ENCODE measurements at regions not wholly inside any gene's neighbourhood (a gene's known extent, or its start where the extent isn't known, plus 50 kb on each side); places are given as distances from the start of the nearest gene placed in this dataset.

DNA sequence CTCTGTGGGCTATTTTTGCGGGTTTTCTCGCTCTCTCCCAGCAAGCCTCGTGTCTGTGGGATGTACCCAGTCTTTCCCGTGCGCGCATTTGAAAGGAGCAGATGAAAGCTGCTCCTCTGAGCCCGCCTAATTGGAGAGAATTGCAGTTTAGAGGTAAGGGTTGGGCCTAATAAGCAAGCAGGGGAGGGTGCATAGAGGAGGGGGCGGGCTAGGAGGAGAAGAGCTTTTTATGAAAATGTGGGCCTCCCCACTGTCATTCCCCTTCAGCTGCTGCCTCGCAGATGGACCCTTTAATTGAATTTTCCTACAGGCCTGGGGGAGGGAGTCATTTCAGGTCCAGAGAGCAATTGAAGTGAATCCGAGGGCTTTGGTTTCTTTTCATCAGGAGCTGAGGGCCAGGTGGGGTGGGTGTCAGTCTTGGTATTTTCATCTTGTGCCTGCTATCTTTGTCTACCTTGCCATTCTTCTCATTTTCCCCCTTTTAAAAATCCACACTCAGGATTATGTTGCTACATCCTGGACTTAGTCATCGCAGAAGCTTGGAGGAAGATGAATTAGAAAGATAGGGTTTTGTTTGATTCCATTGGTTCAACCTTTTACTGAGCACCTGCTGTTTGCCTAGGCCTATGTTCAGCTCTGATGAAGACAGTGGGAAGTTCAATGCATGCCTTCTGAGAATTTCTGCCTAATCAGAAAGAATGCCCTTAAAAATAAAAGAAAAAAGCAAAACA is 423.4 kb downstream of the CD83 start:
- WGBS (ENCODE audit: extremely low coverage, insufficient read length, low lambda C conversion rate), result no CpG with 5 or more reads among the region's 11 CpGs
- H3K4me1 Mint-ChIP-seq, result peaks cover 40 to 43% of the 10 kb centered on the region in 2 experiments
- no peak overlapping the region for H3K56ac ChIP-seq (ENCODE audit: insufficient read length, low read depth, low read length)
- H2BK120ac ChIP-seq (ENCODE audit: low read depth, low read length, poor library complexity, severe bottlenecking), result no peak overlapping the region
- H4K91ac ChIP-seq (ENCODE audit: insufficient read length, low read depth, low read length), result no peak overlapping the region
- no peak overlapping the region for H2BK15ac ChIP-seq (ENCODE audit: low read depth, low read length)
- no peaks in the 10 kb centered on the region for H4K20me1 ChIP-seq (ENCODE audit: control insufficient read depth, insufficient read depth, insufficient read length)
- no peak overlapping the region for H3T11ph ChIP-seq (ENCODE audit: low read length)
- no peak overlapping the region for H2AFZ ChIP-seq (ENCODE audit: low read length)
- no peaks in the 10 kb centered on the region for H3K79me2 ChIP-seq (ENCODE audit: insufficient read depth, low read length)
- H3K18ac ChIP-seq (ENCODE audit: insufficient read length, low read depth, low read length), result no peak overlapping the region
- DNase-seq, result peak; percentile 48
- H3K27me3 ChIP-seq (ENCODE audit: insufficient read depth, low read length), result no peaks in the 10 kb centered on the region
- no peak overlapping the region for H2BK5ac ChIP-seq (ENCODE audit: insufficient read length, low read length)
- H3K36me3 Mint-ChIP-seq (ENCODE audit: insufficient read depth in 1 of 3, low read depth in 3 of 3), result no peaks in the 10 kb centered on the region; a peak in 2 of 7 replicates
- H2BK12ac ChIP-seq (ENCODE audit: insufficient read length, low read depth, low read length), result no peak overlapping the region
- no peak overlapping the region for H4K8ac ChIP-seq (replicated peaks; ENCODE audit: insufficient read length, low read depth, low read length)
- peak overlapping the region in 2 of 3 experiments; percentile 13 to 21; a peak in 4 of 7 replicates for H3K27ac Mint-ChIP-seq
- H3K27ac ChIP-seq (ENCODE audit: insufficient read length, low read depth, low read length), result no peak overlapping the region
- H3K23ac ChIP-seq (ENCODE audit: insufficient read length, low read depth, low read length), result no peak overlapping the region
- H3K4me2 ChIP-seq (ENCODE audit: insufficient read depth, insufficient read length, low read length), result no peak overlapping the region
- H3K27me3 Mint-ChIP-seq (ENCODE audit: low read depth), result peaks cover 3% of the 10 kb centered on the region; the same call in 1 of the 2 replicates
- TF ChIP-seq, protein P1, sequence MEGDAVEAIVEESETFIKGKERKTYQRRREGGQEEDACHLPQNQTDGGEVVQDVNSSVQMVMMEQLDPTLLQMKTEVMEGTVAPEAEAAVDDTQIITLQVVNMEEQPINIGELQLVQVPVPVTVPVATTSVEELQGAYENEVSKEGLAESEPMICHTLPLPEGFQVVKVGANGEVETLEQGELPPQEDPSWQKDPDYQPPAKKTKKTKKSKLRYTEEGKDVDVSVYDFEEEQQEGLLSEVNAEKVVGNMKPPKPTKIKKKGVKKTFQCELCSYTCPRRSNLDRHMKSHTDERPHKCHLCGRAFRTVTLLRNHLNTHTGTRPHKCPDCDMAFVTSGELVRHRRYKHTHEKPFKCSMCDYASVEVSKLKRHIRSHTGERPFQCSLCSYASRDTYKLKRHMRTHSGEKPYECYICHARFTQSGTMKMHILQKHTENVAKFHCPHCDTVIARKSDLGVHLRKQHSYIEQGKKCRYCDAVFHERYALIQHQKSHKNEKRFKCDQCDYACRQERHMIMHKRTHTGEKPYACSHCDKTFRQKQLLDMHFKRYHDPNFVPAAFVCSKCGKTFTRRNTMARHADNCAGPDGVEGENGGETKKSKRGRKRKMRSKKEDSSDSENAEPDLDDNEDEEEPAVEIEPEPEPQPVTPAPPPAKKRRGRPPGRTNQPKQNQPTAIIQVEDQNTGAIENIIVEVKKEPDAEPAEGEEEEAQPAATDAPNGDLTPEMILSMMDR (conservative IDR thresholded peaks at IDR 0.05), result no peak
- no peaks in the 10 kb centered on the region; a peak in 2 of 5 replicates for H3K9me3 Mint-ChIP-seq
- no peak overlapping the region for H2BK20ac ChIP-seq (ENCODE audit: low read depth, low read length, poor library complexity, severe bottlenecking)
- no peaks in the 10 kb centered on the region for H3K23me2 ChIP-seq (ENCODE audit: insufficient read length, low read depth, low read length, poor library complexity, severe bottlenecking)
- peak overlapping the region in 1 of 2 experiments; percentile 14; a peak in 1 of 5 replicates for H3K4me3 Mint-ChIP-seq
- no peaks in the 10 kb centered on the region for H3K79me1 ChIP-seq (ENCODE audit: insufficient read depth, low read depth, low read length, poor library complexity, severe bottlenecking)
- no peak overlapping the region for H3K14ac ChIP-seq (ENCODE audit: insufficient read depth, low read length)
- no peak overlapping the region for H4K5ac ChIP-seq (ENCODE audit: insufficient read length, low read depth, low read length)
- H3K4ac ChIP-seq (ENCODE audit: low read depth, low read length), result no peak overlapping the region
- no peaks in the 10 kb centered on the region for H3K4me1 ChIP-seq (ENCODE audit: insufficient read depth, low read length)
- H3K9ac ChIP-seq (ENCODE audit: extremely low read depth, insufficient read length, low read length), result no peak overlapping the region
- H3K9me3 ChIP-seq (ENCODE audit: control insufficient read depth, low read depth, low read length), result no peaks in the 10 kb centered on the region
- H2AK5ac ChIP-seq (ENCODE audit: insufficient read length, low read length), result no peak overlapping the region
